NCI-H82 treated with DMSO at 0.1 percent for 48 hours (cell line): ENCODE measurements at regions not wholly inside any gene's neighbourhood (a gene's known extent, or its start where the extent isn't known, plus 50 kb on each side); places are given as distances from the start of the nearest gene placed in this dataset.

Source experiments
- DNase-seq: peaks from one replicate; lab custom pipeline; 2025; ENCODE audit not compliant: unreplicated experiment; lab: John Stamatoyannopoulos, UW

GRCh38 chr16:6170022-6170421, 1072.4 kb upstream of the EEF2KMT start:
- DNase-seq = no peak

- no peak for DNase-seq
These were observed 1067.9 kb upstream of the EEF2KMT start for GRCh38 chr16:6165330-6165979.

GRCh38 chr16:6160871-6161270, 1063.3 kb upstream of the EEF2KMT start:
- DNase-seq = no peak

- no peak for DNase-seq
These were observed 1062.7 kb upstream of the EEF2KMT start for GRCh38 chr16:6160303-6160702.

GRCh38 chr16:6157806-6158205, 1060.2 kb upstream of the EEF2KMT start:
- DNase-seq = no peak

- no peak for DNase-seq
These were observed 1057.7 kb upstream of the EEF2KMT start for GRCh38 chr16:6155271-6155670.

GRCh38 chr16:6153901-6154300, 1056.3 kb upstream of the EEF2KMT start:
- DNase-seq = no peak

GRCh38 chr16:6149031-6149430, 1051.4 kb upstream of the EEF2KMT start:
- no peak for DNase-seq

- DNase-seq = no peak
These were observed 1050.8 kb upstream of the EEF2KMT start for GRCh38 chr16:6148361-6148760.

GRCh38 chr16:6146874-6147425, 1049.4 kb upstream of the EEF2KMT start:
- DNase-seq = no peak

GRCh38 chr16:6146356-6146755, 1048.8 kb upstream of the EEF2KMT start:
- no peak for DNase-seq

GRCh38 chr16:6144463-6144862, 1046.9 kb upstream of the EEF2KMT start:
- no peak for DNase-seq

GRCh38 chr16:6143020-6143419, 1045.4 kb upstream of the EEF2KMT start:
- no peak for DNase-seq

GRCh38 chr16:6133009-6133557, 1035.5 kb upstream of the EEF2KMT start:
- no peak for DNase-seq

- DNase-seq = peak; percentile 73
These were observed 1034.5 kb upstream of the EEF2KMT start for GRCh38 chr16:6132121-6132520.

GRCh38 chr16:6131526-6132050, 1034.0 kb upstream of the EEF2KMT start:
- peak; percentile 73 for DNase-seq

- no peak for DNase-seq
These were observed 1028.1 kb upstream of the EEF2KMT start for GRCh38 chr16:6125483-6126259.

GRCh38 chr16:6124136-6124535, 1026.5 kb upstream of the EEF2KMT start:
- DNase-seq = no peak

- DNase-seq = no peak
These were observed 1024.8 kb upstream of the EEF2KMT start for GRCh38 chr16:6122401-6122800.

- DNase-seq = no peak
These were observed 1017.1 kb upstream of the EEF2KMT start for GRCh38 chr16:6114691-6115090.

GRCh38 chr16:6113749-6114148, 1016.2 kb upstream of the EEF2KMT start:
- DNase-seq = no peak

- no peak for DNase-seq
These were observed 1015.1 kb upstream of the EEF2KMT start for GRCh38 chr16:6112700-6113099.
